ENCODE measurements at regions not wholly inside any gene's neighbourhood (a gene's known extent, or its start where the extent isn't known, plus 50 kb on each side); places are given as distances from the start of the nearest gene placed in this dataset.

DNA sequence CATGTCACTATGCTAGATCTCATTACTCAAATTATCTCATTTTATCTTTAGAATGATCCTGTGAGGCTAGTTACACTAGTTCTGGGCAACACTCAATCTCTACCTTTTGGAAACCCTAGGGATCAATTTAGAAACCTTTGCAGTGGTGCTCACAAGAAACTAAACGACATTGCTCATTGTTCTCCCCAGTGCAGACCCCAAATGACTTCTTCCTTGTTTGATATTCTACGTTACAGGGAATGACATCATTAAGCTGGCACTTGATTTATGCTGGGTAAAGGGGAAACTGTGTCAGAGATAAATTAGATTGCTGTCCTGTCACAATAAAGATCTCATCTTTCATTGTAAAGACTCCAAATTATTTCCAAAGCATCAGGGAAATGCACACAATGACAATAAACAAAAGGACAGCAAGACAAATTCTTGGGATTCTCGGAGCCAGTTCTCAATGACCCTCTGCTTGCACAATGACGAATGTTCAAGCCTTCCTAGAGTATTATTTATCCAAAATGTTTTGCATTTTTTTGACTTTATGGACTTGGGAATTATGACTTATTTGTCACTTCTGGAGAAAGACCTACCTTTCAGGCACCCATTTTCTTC lies 1121.8 kb upstream of the TENM4 start:
- TF ChIP-seq, protein P1, sequence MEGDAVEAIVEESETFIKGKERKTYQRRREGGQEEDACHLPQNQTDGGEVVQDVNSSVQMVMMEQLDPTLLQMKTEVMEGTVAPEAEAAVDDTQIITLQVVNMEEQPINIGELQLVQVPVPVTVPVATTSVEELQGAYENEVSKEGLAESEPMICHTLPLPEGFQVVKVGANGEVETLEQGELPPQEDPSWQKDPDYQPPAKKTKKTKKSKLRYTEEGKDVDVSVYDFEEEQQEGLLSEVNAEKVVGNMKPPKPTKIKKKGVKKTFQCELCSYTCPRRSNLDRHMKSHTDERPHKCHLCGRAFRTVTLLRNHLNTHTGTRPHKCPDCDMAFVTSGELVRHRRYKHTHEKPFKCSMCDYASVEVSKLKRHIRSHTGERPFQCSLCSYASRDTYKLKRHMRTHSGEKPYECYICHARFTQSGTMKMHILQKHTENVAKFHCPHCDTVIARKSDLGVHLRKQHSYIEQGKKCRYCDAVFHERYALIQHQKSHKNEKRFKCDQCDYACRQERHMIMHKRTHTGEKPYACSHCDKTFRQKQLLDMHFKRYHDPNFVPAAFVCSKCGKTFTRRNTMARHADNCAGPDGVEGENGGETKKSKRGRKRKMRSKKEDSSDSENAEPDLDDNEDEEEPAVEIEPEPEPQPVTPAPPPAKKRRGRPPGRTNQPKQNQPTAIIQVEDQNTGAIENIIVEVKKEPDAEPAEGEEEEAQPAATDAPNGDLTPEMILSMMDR (IDR thresholded peaks at IDR 0.05), result no peak
- TF ChIP-seq POLR2A (IDR thresholded peaks at IDR 0.05), result no peak
